Smooth muscle cell (in vitro differentiated cells): ENCODE measurements at regions not wholly inside any gene's neighbourhood (a gene's known extent, or its start where the extent isn't known, plus 50 kb on each side); places are given as distances from the start of the nearest gene placed in this dataset.

Experiments used
- DNase-seq: peaks from one replicate; lab custom pipeline; 2025; ENCODE audit not compliant: unreplicated experiment; lab: John Stamatoyannopoulos, UW
- H2AFZ ChIP-seq: fragments of 200-600 bp; sonication (generic); 2 replicates; pipeline ENCODE4 v1.6.0; 2016; ENCODE audit warnings: antibody characterized with exemption, low read depth, mild to moderate bottlenecking
- H3F3A ChIP-seq: fragments of 200-600 bp; sonication (generic); 2 replicates; pipeline ENCODE4 v1.6.0; 2017; ENCODE audit warnings: antibody characterized with exemption, low read depth
- H3K27ac ChIP-seq: fragments of 200-600 bp; sonication (generic); 2 replicates; pipeline ENCODE4 v1.5.1; 2016; ENCODE audit warnings: low read depth, mild to moderate bottlenecking
- H3K27me3 ChIP-seq: fragments of 200-600 bp; sonication (generic); 2 replicates; pipeline ENCODE4 v1.6.1; 2016; ENCODE audit warnings: low read depth, mild to moderate bottlenecking
- H3K36me3 ChIP-seq: fragments of 200-600 bp; sonication (generic); 2 replicates; pipeline ENCODE4 v1.5.1; 2016; ENCODE audit warnings: low read depth
- H3K4me1 ChIP-seq: fragments of 200-600 bp; sonication (generic); 2 replicates; pipeline ENCODE4 v1.5.1; 2016; ENCODE audit warnings: low read depth
- H3K4me2 ChIP-seq: fragments of 200-600 bp; sonication (generic); 2 replicates; pipeline ENCODE4 v1.6.0; 2016; ENCODE audit warnings: mild to moderate bottlenecking
- H3K4me3 ChIP-seq: fragments of 200-600 bp; sonication (generic); 2 replicates; pipeline ENCODE4 v1.5.1; 2016; ENCODE audit warnings: mild to moderate bottlenecking
- H3K79me2 ChIP-seq: fragments of 200-600 bp; sonication (generic); 2 replicates; pipeline ENCODE4 v1.6.0; 2016; ENCODE audit warnings: low read depth, mild to moderate bottlenecking
- H3K9ac ChIP-seq: fragments of 200-600 bp; sonication (generic); 2 replicates; pipeline ENCODE4 v1.6.0; 2016; ENCODE audit warnings: low read depth
- H3K9me3 ChIP-seq: fragments of 200-600 bp; sonication (generic); replicated peaks from 2 replicates; pipeline ENCODE4 v1.5.1; 2016; ENCODE audit warnings: low read depth
- H4K20me1 ChIP-seq: fragments of 200-600 bp; sonication (generic); 2 replicates; pipeline ENCODE4 v1.6.0; 2016; ENCODE audit warnings: low read depth
- CTCF ChIP-seq: fragments of 200-600 bp; sonication (generic); IDR thresholded peaks from 2 replicates; pipeline ENCODE4 v1.5.1; 2017; ENCODE audit warnings: borderline replicate concordance, mild to moderate bottlenecking, antibody characterized with exemption; ENCODE audit not compliant: insufficient read depth, poor library complexity, severe bottlenecking
- WGBS: methylation state at CpG from one replicate; pipeline ENCODE4 v1.1.7; 2016; ENCODE audit warnings: low lambda C conversion rate; 5-methylcytosine and 5-hydroxymethylcytosine counted together

DNA sequence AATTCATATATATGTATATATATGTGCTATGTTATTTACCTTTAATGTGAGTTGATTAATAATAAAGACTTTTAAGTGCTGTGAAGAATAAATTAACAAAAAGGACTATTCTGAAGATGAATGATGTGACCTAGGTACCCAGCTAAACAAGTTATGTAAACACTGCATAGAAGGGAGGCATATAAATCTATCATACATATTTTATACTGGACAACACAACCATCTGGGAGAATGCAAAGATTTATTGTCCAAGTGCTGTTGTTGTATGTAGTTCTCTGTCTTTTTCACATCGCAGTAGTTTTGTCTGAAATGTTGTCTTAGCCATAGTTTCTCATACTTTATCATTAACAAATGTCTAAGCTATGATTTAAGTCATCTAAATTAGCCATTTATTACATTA is 337.6 kb downstream of the PCDH18 start:
- no peak overlapping the region for H2AFZ ChIP-seq

DNA sequence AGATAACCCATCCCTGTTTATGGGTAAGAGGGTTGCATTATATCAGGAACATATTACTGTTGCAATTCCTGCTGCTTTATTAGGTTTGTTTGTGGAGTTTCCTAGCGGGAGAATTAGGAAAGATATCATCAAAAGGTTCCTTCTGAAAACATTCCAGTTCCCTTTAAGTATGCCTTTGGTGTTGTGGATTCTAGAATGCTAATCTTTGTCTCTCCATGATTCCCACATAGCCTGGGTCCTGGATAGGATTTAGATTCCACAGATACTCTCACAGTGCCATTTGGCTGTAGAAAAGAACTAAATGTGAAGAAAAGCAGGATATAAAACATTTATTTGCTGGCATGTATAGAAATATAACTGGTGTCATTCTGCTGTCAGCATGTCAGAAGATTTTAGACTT is 338.7 kb downstream of the PCDH18 start:
- Histone ChIP-seq H3F3A (no peaks in the 10 kb centered on the region), H4K20me1 (no peaks in the 10 kb centered on the region), H3K27me3 (no peaks in the 10 kb centered on the region), H3K4me1 (no peaks in the 10 kb centered on the region), H3K9ac (no peak overlapping the region), H3K36me3 (no peaks in the 10 kb centered on the region), H3K27ac (no peak overlapping the region), H3K4me2 (no peak overlapping the region), H3K9me3 (no peaks in the 10 kb centered on the region), H2AFZ (no peak overlapping the region), H3K4me3 (no peak overlapping the region), H3K79me2 (no peaks in the 10 kb centered on the region)
- WGBS, result 38% methylated on average over 1 of the region's 1 CpG
- TF ChIP-seq CTCF, result no peak
- DNase-seq, result no peak

More for the DNA sequence above, 337.6 kb downstream of the PCDH18 start:
- Histone ChIP-seq H4K20me1 (no peaks in the 10 kb centered on the region), H3K4me2 (no peak overlapping the region), H3K27me3 (no peaks in the 10 kb centered on the region), H3K36me3 (no peaks in the 10 kb centered on the region), H3F3A (no peaks in the 10 kb centered on the region), H3K4me3 (no peak overlapping the region), H3K9ac (no peak overlapping the region), H3K27ac (no peak overlapping the region), H3K4me1 (no peaks in the 10 kb centered on the region), H3K79me2 (no peaks in the 10 kb centered on the region), H3K9me3 (no peaks in the 10 kb centered on the region)
- DNase-seq, result no peak
- 88% methylated on average over 1 of the region's 1 CpG for WGBS
- no peak for TF ChIP-seq CTCF

- TF ChIP-seq CTCF, result no peak
- no peak overlapping the region for H3K4me2 ChIP-seq
- H4K20me1 ChIP-seq, result no peaks in the 10 kb centered on the region
- no peak overlapping the region for H2AFZ ChIP-seq
- no peak for DNase-seq
- H3K9me3 ChIP-seq, result no peaks in the 10 kb centered on the region
- H3F3A ChIP-seq, result no peaks in the 10 kb centered on the region
- H3K36me3 ChIP-seq, result no peaks in the 10 kb centered on the region
- H3K4me3 ChIP-seq, result no peak overlapping the region
- H3K79me2 ChIP-seq, result no peaks in the 10 kb centered on the region
- H3K27me3 ChIP-seq, result no peaks in the 10 kb centered on the region
- no peaks in the 10 kb centered on the region for H3K4me1 ChIP-seq
- no peak overlapping the region for H3K9ac ChIP-seq
- WGBS, result 100% methylated on average over 1 of the region's 1 CpG
- no peak overlapping the region for H3K27ac ChIP-seq
Observed at GRCh38 chr4:137181293-137181899, 350.9 kb downstream of the PCDH18 start.

DNA sequence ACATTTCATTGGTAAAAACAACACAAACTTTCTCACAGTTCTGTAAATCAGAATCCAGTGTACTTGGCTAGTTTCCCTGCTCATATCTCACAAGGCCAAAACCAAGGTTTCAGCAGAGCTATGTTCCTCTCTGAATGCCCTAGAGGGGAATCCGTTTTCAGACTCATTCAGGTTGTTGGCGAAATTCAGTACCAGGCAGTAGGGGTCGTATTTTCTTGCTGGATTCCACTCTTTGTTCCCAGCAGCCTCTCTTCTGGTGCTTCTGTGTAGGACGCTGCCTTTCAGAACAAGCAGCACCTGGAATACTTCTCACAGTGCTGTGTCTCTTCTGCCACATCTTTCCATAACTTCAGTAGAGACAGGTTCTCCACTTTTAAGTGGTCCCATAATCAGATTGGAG is 351.9 kb downstream of the PCDH18 start:
- Histone ChIP-seq H3K4me2 (no peak overlapping the region), H4K20me1 (no peaks in the 10 kb centered on the region), H3K4me3 (no peak overlapping the region), H2AFZ (no peak overlapping the region), H3K27me3 (no peaks in the 10 kb centered on the region), H3K27ac (no peak overlapping the region), H3K36me3 (no peaks in the 10 kb centered on the region), H3K4me1 (no peaks in the 10 kb centered on the region), H3F3A (no peaks in the 10 kb centered on the region), H3K79me2 (no peaks in the 10 kb centered on the region), H3K9ac (no peak overlapping the region), H3K9me3 (no peaks in the 10 kb centered on the region)
- DNase-seq, result no peak
- TF ChIP-seq CTCF, result no peak
- WGBS, result 32% methylated on average over 4 of the region's 4 CpGs
